ENCODE measurements at regions not wholly inside any gene's neighbourhood (a gene's known extent, or its start where the extent isn't known, plus 50 kb on each side); places are given as distances from the start of the nearest gene placed in this dataset.

- no TSS peak for BruUV-seq (replicated peaks)
- Histone ChIP-seq H3K27me3 (replicated peaks in 1 of 2; ENCODE audit: control insufficient read depth in 2 of 2, insufficient read depth in 2 of 2, low read length in 1 of 2) (no peaks in the 10 kb centered on the region), H3K9me3 (replicated peaks; ENCODE audit: control insufficient read depth, insufficient read depth, low read length) (no peaks in the 10 kb centered on the region), H4K20me1 (ENCODE audit: control insufficient read depth, insufficient read depth) (no peaks in the 10 kb centered on the region), H3K27ac (ENCODE audit: control insufficient read depth, insufficient read depth) (no peak overlapping the region), H3K4me2 (ENCODE audit: control insufficient read depth, insufficient read depth) (no peak overlapping the region), H3K36me3 (ENCODE audit: control insufficient read depth in 2 of 2, insufficient read depth in 2 of 2, low read length in 1 of 2) (no peaks in the 10 kb centered on the region), H3K79me2 (ENCODE audit: control insufficient read depth, insufficient read depth, low read length) (no peaks in the 10 kb centered on the region), H3K9ac (ENCODE audit: control insufficient read depth, insufficient read depth, low read length) (no peak overlapping the region), H3K4me1 (ENCODE audit: control insufficient read depth, insufficient read depth, low read length) (no peaks in the 10 kb centered on the region), H2AFZ (ENCODE audit: control insufficient read depth, low read depth, low read length) (no peak overlapping the region), H3K4me3 (no peak overlapping the region)
- ChIA-PET RAD21 (ENCODE audit: unreplicated experiment) (no interaction called here), SMC1A (ENCODE audit: uncharacterized antibody, unreplicated experiment) (no interaction called here), CTCF (no interaction called here), POLR2A (no interaction called here)
- no peak for DNase-seq (ENCODE audit: low read depth, low spot score)
- intact Hi-C loops (cut with micrococcal nuclease; ENCODE audit: unreplicated experiment) (no loop called here), in situ Hi-C loops (cut with MboI) (no loop called here)
- 25% methylated on average over 4 of the region's 4 CpGs for WGBS (ENCODE audit: insufficient coverage, insufficient replicate concordance, low lambda C conversion rate, missing lambda C conversion rate)
- FAIRE-seq = no peak
- ATAC-seq = no peak
- TF ChIP-seq ZNF217 (IDR thresholded peaks at IDR 0.05) (no peak), CEBPB (IDR thresholded peaks at IDR 0.05; ENCODE audit: borderline replicate concordance in 1 of 2, low read depth in 2 of 2, low read length in 2 of 2) (no peak), MXI1 (IDR thresholded peaks at IDR 0.05; ENCODE audit: low read depth, low read length) (no peak), POLR2A (IDR thresholded peaks at IDR 0.05; ENCODE audit: low read depth, low read length) (no peak), ZNF622 (IDR thresholded peaks at IDR 0.05) (no peak), SIX5 (IDR thresholded peaks at IDR 0.05; ENCODE audit: low read depth, low read length, severe bottlenecking) (no peak), FOXM1 (IDR thresholded peaks at IDR 0.05; ENCODE audit: low read depth, low read length) (no peak), HSF1 (IDR thresholded peaks at IDR 0.05; ENCODE audit: low read depth, low read length) (no peak), ATF7 (IDR thresholded peaks at IDR 0.05; ENCODE audit: low read depth) (no peak), ETV6 (conservative IDR thresholded peaks at IDR 0.05 in 1 of 2, IDR thresholded peaks at IDR 0.05 in 1 of 2; ENCODE audit: borderline replicate concordance in 1 of 2, low read depth in 1 of 2) (no peak), NFXL1 (IDR thresholded peaks at IDR 0.05; ENCODE audit: borderline replicate concordance) (no peak), PML (IDR thresholded peaks at IDR 0.05; ENCODE audit: low read length) (no peak), POLR2AphosphoS2 (IDR thresholded peaks at IDR 0.05; ENCODE audit: low read depth, low read length) (no peak)
- TF ChIP-seq, protein P1, sequence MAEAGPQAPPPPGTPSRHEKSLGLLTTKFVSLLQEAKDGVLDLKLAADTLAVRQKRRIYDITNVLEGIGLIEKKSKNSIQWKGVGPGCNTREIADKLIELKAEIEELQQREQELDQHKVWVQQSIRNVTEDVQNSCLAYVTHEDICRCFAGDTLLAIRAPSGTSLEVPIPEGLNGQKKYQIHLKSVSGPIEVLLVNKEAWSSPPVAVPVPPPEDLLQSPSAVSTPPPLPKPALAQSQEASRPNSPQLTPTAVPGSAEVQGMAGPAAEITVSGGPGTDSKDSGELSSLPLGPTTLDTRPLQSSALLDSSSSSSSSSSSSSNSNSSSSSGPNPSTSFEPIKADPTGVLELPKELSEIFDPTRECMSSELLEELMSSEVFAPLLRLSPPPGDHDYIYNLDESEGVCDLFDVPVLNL (IDR thresholded peaks at IDR 0.05; ENCODE audit: low read depth, low read length) = no peak
- TF ChIP-seq, protein P2, sequence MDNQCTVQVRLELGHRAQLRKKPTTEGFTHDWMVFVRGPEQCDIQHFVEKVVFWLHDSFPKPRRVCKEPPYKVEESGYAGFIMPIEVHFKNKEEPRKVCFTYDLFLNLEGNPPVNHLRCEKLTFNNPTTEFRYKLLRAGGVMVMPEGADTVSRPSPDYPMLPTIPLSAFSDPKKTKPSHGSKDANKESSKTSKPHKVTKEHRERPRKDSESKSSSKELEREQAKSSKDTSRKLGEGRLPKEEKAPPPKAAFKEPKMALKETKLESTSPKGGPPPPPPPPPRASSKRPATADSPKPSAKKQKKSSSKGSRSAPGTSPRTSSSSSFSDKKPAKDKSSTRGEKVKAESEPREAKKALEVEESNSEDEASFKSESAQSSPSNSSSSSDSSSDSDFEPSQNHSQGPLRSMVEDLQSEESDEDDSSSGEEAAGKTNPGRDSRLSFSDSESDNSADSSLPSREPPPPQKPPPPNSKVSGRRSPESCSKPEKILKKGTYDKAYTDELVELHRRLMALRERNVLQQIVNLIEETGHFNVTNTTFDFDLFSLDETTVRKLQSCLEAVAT (IDR thresholded peaks at IDR 0.05) = no peak
- TF ChIP-seq, protein P3, sequence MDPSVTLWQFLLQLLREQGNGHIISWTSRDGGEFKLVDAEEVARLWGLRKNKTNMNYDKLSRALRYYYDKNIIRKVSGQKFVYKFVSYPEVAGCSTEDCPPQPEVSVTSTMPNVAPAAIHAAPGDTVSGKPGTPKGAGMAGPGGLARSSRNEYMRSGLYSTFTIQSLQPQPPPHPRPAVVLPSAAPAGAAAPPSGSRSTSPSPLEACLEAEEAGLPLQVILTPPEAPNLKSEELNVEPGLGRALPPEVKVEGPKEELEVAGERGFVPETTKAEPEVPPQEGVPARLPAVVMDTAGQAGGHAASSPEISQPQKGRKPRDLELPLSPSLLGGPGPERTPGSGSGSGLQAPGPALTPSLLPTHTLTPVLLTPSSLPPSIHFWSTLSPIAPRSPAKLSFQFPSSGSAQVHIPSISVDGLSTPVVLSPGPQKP (IDR thresholded peaks at IDR 0.05; ENCODE audit: low read depth, low read length) = no peak
Measured at GRCh38 chr2:17259613-17260012, 258.6 kb downstream of the RAD51AP2 start.
